Lower leg skin (tissue), 3 donors: ENCODE measurements at regions not wholly inside any gene's neighbourhood (a gene's known extent, or its start where the extent isn't known, plus 50 kb on each side); places are given as distances from the start of the nearest gene placed in this dataset.

Experiments
- CTCF ChIP-seq, 3 donors: fragments of 450-650 bp; IDR thresholded peaks; one replicate each; pipeline ENCODE4 v1.5.1; 2016; ENCODE audit warnings: antibody characterized with exemption in 3 of 3, mild to moderate bottlenecking in 3 of 3, moderate library complexity in 2 of 3
- POLR2A ChIP-seq, 2 donors: fragments of 450-650 bp; IDR thresholded peaks; one replicate each; pipeline ENCODE4 v1.6.1; 2016 to 2017; ENCODE audit warnings: antibody characterized with exemption in 2 of 2, mild to moderate bottlenecking in 1 of 2, moderate library complexity in 1 of 2

GRCh38 chr6:170127151-170127550 lies 163.7 kb downstream of the DLL1 start:
- no peak for TF ChIP-seq CTCF (IDR thresholded peaks at IDR 0.05)
- no peak for TF ChIP-seq POLR2A (IDR thresholded peaks at IDR 0.05)
